ENCODE measurements at regions not wholly inside any gene's neighbourhood (a gene's known extent, or its start where the extent isn't known, plus 50 kb on each side); places are given as distances from the start of the nearest gene placed in this dataset.

GRCh38 chrX:2640436-2641150, 50.5 kb upstream of the CD99 start:
- no peaks in the 10 kb centered on the region for H3K27me3 ChIP-seq (ENCODE audit: insufficient read depth, low read depth, low read length)
- H4K20me1 ChIP-seq (ENCODE audit: insufficient read depth), result no peaks in the 10 kb centered on the region
- H3K9me2 ChIP-seq (ENCODE audit: insufficient read depth, low read length), result no peaks in the 10 kb centered on the region
- no peak overlapping the region for H2AFZ ChIP-seq (ENCODE audit: low read depth, low read length)
- no peaks in the 10 kb centered on the region for H3F3A ChIP-seq (ENCODE audit: insufficient read depth, low read length, poor library complexity, severe bottlenecking)
- TF ChIP-seq EP300 (conservative IDR thresholded peaks at IDR 0.05; ENCODE audit: poor library complexity, severe bottlenecking) (no peak), RAD21 (conservative IDR thresholded peaks at IDR 0.05) (no peak), CTCF (IDR thresholded peaks at IDR 0.05; ENCODE audit: poor library complexity, severe bottlenecking) (no peak), EZH2 (IDR thresholded peaks at IDR 0.05; ENCODE audit: borderline replicate concordance, insufficient read depth, low read length, poor library complexity, severe bottlenecking) (no peak), TAF1 (IDR thresholded peaks at IDR 0.05; ENCODE audit: low read depth) (no peak), SMC3 (conservative IDR thresholded peaks at IDR 0.05; ENCODE audit: poor library complexity) (no peak), MXI1 (conservative IDR thresholded peaks at IDR 0.05; ENCODE audit: poor library complexity, severe bottlenecking) (no peak), POLR2AphosphoS5 (IDR thresholded peaks at IDR 0.05) (no peak), REST (IDR thresholded peaks at IDR 0.05; ENCODE audit: borderline replicate concordance) (no peak)
- no peak overlapping the region for H3K4me2 ChIP-seq (ENCODE audit: low read length)
- no peaks in the 10 kb centered on the region for H3K79me2 ChIP-seq (replicated peaks; ENCODE audit: insufficient read depth, low read length)
- no peak overlapping the region for H3K4me3 ChIP-seq (ENCODE audit: low read length)
- H3K9ac ChIP-seq (ENCODE audit: low read length), result no peak overlapping the region
- H3K27ac ChIP-seq (ENCODE audit: low read length), result no peak overlapping the region
- no peaks in the 10 kb centered on the region for H3K36me3 ChIP-seq (ENCODE audit: insufficient read depth, low read length)
- H3K9me3 ChIP-seq (ENCODE audit: low read length), result no peaks in the 10 kb centered on the region

GRCh38 chrX:2638279-2638678, 52.8 kb upstream of the CD99 start:
- Histone ChIP-seq H3K27me3 (ENCODE audit: insufficient read depth, low read depth, low read length) (no peaks in the 10 kb centered on the region), H3F3A (ENCODE audit: insufficient read depth, low read length, poor library complexity, severe bottlenecking) (no peaks in the 10 kb centered on the region), H3K4me2 (ENCODE audit: low read length) (no peak overlapping the region), H3K79me2 (replicated peaks; ENCODE audit: insufficient read depth, low read length) (no peaks in the 10 kb centered on the region), H3K9ac (ENCODE audit: low read length) (no peak overlapping the region), H3K27ac (ENCODE audit: low read length) (no peak overlapping the region), H3K4me3 (ENCODE audit: low read length) (no peak overlapping the region), H2AFZ (ENCODE audit: low read depth, low read length) (no peak overlapping the region), H3K9me2 (ENCODE audit: insufficient read depth, low read length) (no peaks in the 10 kb centered on the region), H4K20me1 (ENCODE audit: insufficient read depth) (no peaks in the 10 kb centered on the region), H3K9me3 (ENCODE audit: low read length) (no peaks in the 10 kb centered on the region), H3K36me3 (ENCODE audit: insufficient read depth, low read length) (no peaks in the 10 kb centered on the region)
- TF ChIP-seq CTCF (IDR thresholded peaks at IDR 0.05; ENCODE audit: poor library complexity, severe bottlenecking) (no peak), EP300 (conservative IDR thresholded peaks at IDR 0.05; ENCODE audit: poor library complexity, severe bottlenecking) (no peak), SMC3 (conservative IDR thresholded peaks at IDR 0.05; ENCODE audit: poor library complexity) (no peak), MXI1 (conservative IDR thresholded peaks at IDR 0.05; ENCODE audit: poor library complexity, severe bottlenecking) (no peak), EZH2 (IDR thresholded peaks at IDR 0.05; ENCODE audit: borderline replicate concordance, insufficient read depth, low read length, poor library complexity, severe bottlenecking) (no peak), REST (IDR thresholded peaks at IDR 0.05; ENCODE audit: borderline replicate concordance) (no peak)
